CD4-positive, alpha-beta T cell treated with Interleukin-2 at 100 ng/mL for 4 hours (primary cell): ENCODE measurements at regions not wholly inside any gene's neighbourhood (a gene's known extent, or its start where the extent isn't known, plus 50 kb on each side); places are given as distances from the start of the nearest gene placed in this dataset.
A peak's percentile ranks its signal among the peaks of the same experiment; 100 is the strongest.
"Not testable (repeated sequence)": the region's sequence is repeated elsewhere in the genome, so short reads cannot be mapped to it uniquely, and the experiment has no call there.

Experiments used
- DNase-seq: peaks from one replicate; pipeline ENCODE4 v3.0.0-alpha.2; 2020; ENCODE audit warnings: low spot score

DNA sequence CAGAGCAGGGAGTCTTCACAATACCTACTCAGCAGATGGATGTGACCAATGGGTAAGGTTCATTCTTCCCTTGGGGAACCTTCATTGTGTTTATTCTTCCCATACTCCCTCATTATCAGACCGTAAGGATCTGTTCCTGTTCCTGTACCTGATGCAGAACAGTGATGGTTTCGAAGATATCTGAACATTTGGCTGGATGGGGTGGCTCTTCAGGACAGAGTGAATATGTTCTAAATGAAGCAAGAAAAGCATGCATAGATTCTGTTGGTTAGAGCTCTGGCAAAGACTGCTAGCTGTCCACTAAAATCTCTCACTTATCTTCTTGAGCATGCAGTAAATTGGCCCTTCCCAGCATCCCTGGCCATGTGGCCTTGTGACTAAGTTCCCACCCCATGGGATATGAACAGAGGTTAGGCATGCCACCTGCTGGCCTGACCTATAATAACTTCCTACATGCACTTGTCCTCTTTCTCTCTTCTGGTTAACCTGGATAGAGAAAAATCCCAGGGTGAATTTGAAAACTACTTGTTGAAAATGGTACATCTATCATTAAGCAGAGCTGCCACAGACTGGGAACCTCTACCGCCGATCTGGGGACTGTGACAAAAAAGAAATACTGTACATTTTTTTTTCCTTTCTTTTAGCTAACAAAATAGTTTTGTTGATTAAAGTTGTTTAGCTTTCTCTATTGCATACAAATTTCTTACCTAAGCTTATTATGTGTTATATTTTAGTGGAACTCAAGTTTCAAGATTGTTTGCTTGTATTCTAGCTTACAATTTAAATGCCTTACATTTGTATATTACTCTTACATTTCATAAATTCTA is 60.0 kb upstream of the BANK1 start:
- peak; percentile 52 for DNase-seq

DNA sequence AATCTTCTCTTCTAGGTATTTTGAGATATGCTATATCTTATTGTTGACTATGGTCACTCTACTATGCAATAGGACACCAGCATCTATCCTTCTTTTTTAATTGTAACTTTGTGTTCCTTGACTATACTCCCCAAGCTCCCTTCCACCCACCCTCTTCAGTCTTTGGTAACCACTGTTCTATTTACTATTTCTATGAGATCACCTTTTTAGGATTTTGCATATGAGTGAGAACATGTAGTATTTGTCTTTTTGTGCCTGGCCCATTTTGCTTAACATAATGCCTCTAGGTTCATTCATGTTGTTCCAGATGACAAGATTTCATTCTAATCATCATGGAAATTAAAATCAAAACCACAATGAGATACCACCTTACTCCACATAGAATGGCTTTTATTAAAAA is 63.3 kb upstream of the BANK1 start:
- DNase-seq: no peak

DNA sequence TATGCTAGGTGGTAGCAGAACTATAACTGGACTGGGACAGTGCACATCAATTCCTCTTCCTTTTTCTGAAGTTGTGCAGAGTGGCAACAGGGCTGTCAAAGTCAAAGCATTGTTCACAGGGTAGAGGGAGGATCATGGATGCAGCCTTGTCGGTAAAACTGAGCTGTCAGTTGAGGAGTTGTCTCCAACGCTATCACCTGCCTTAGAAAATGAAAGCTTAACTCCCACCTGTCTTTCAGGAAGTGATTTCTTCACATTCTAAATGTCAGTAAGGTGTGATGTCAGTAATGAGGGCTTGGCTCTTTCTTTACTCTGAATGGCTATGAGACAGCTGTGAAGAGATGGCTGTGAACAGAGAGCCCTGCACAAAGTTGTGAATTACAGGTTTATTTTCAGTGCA is 66.4 kb upstream of the BANK1 start:
- no peak for DNase-seq

DNA sequence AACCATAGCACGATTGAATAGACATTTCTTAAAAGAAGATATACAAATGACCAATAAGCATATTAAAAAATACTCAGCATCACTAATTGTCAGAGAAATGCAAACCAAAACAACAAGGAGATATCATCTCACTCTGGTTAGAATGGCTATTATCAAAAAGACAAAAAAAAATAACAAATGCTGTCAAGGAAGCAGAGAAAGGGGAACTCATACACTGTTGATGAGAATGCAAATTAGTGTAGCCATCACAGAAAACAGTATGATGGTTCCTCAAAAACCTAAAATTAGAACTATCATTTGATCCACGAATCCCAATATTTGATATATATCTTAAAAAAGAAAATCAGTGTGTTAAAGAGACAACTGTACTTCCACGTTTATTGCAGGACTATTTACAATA is 71.7 kb upstream of the BANK1 start:
- no peak for DNase-seq

DNA sequence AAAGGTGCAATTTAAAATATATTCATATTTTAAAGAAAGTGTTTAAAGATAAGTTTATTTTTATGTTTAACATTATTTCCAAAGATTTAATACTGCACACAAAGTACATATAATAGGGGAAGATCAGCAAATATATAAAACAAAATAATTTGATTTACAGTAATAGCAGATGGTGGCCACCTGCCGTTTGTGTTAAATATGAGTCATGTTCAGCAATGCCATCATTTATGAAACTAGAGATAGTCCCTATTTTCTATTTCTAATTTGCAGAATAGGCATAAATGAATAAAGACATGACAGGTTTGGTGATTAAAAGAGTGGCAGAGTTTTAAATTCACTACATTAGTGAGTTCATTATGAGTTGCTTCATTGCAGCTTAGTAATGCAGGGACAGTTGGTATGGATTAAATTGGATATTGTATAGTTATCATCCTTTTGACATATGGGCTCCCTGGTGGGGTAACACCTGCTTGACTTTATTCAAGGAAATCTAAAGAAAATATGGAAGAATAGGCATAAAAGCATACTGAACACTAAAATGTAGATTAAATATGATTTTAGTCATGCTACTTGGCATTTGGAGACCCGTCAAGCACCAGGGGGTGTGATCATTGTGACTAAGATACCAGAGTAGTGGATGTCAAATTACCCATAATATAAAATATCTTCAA is 78.8 kb upstream of the BANK1 start:
- DNase-seq: no peak

DNA sequence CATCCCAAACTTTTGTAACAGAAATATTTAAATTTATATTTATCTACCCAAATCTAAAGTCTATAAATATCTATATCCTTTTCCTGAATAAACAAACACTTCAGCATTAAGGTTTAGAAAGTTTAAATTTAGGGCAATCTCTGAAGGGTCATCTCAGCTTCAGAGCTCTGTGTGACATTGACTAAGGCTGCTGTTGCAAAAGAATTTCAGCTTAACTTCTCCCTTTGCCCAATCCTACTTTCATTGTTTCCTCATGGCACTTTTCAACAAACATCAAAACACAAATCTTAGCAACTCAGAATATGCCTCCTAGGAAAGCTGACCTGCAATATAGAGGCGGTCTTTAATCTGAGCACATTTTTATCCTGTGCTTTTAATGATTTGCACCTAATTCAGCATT is 79.7 kb upstream of the BANK1 start:
- DNase-seq: no peak

DNA sequence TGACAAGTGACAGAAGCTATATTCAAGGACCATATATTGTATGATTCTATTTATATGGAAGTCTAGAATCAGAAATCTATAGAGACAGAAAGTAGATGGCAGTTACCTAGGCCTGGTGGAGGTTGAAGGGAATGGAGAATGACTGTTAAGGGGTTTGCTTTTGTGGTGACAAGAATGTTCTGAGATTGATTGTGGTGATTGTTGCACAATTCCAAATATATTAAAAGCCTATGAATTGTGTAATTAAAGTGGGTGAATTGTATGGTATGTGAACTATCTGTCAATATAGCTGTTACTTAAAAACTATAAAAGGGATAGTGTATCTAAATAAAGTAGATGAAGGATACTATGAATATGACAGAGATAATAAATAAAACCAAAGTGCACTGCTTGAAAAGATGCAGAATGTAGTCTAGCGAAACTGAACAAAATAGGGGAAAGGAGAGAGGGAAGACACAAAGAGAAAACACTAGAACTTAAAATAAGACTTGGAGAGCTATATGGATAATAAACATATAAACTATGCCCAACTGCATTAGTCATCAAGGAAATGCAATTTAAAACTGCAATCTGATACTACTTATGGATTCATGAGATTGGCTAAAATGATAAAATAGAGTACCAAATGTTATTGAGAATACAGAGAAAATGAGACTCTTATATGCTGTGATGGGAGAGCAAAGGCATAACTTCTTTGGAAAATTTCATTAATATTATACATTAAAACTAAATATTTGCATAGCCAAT is 82.1 kb upstream of the BANK1 start:
- DNase-seq: no peak

DNA sequence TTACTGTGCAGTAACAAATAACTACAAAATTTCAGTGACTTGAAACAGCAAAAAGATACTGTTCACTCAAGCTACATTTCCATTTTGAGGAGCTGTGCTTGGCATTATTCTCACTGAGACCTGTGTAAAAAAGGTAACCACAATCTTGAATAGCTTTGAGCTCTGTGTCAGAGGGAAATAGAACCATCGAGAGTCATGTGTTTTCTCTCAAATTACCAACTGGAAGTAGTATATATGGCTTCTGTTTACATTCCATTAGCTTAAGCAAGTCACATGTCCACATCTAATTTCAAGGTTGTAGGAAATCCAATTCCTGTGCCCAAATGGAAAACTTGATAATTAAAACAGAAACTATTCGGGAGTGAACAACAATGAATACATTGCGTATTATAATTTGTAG is 82.9 kb upstream of the BANK1 start:
- DNase-seq: no peak

DNA sequence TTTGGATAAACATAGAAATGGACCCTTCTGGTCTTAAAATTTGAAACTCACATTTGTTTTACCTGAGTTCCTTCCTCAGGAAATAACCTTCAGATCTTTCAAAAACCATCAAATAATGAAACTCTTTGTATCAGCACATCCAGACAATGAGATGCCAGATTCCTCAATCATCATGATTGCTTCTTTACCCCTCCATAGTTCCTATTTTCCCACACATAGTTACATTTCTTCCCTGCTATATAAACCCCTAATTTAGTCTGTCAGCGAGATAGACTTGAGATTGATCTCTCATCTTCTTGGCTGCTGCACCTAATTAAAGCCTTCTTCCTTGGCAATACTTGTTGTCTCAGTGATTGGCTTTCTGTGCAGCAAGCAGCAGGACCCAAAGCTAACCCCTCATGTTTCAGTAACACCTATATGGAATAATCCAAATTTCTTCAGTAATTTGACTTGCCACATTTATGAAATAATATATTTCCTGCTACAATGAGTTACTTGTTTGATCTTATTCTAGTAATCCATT is 83.9 kb upstream of the BANK1 start:
- DNase-seq: no peak

DNA sequence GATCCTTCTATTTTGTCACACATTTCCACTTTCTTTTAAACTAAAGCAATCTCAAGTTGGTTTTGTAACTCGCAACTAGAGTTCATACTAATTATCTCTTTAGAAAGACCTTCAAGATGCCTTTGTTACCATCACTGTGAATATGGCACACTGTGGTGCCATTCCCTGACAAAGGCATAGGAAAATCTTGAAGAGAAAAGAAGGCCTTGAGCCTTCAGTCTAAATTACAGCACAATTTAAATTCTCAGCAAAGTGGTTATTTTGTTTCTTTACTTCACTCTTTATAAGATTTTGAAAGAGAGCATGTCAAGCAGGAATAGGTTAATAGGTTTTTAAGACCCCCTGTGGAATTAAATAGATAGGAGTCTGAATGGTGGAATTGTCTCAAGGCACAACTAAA is 89.0 kb upstream of the BANK1 start:
- DNase-seq: no peak

DNA sequence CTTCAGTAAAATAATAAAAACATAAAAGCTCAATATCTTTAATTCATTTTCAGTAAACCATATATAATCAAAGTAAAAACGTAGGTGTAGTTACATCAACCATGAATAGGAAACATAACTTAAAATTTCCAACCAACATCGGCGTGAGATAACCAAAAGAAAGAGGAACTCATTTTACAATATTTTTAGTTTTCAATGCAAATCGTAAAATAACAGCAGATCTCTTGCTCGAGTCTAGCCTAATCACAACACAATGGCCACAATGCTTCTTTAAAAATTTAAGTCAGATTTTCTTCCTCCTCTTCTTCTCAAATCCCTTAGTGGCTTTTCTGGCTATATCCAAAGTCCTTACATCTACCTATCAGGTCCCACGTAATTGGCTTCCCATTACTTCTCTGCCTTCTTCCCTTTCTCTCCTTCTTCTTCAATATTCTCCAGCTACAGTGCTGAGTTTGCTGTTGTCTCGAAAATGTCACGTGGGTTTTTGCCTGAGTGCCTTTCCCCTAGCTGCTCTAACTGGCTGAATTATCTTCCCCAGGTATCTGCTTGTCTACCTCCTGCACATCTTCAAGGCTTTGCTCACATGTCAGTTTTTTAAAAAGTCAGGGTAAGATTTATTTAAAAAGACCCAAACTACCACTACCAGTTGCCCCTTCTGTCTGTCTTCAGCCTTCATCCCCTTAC is 90.9 kb upstream of the BANK1 start:
- no peak for DNase-seq

DNA sequence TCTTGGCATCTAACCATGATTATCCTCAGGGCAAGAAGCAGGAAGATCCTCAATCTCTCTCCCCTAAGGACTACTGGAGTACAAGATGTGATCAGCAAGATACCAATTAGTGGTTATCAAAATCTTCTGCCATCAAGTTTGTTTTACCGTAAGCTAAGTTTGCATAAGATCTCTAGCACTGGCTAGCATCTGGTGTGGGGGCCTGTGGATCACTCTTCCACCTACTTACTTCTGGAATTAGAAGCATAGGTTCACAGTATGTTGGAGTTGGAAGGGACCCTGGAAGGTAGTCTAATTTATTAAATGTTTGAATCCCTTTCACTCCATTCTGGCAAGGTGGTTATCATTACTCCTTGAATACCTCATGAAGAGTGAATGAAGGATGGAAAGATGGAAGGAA is 93.3 kb upstream of the BANK1 start:
- no peak for DNase-seq

DNA sequence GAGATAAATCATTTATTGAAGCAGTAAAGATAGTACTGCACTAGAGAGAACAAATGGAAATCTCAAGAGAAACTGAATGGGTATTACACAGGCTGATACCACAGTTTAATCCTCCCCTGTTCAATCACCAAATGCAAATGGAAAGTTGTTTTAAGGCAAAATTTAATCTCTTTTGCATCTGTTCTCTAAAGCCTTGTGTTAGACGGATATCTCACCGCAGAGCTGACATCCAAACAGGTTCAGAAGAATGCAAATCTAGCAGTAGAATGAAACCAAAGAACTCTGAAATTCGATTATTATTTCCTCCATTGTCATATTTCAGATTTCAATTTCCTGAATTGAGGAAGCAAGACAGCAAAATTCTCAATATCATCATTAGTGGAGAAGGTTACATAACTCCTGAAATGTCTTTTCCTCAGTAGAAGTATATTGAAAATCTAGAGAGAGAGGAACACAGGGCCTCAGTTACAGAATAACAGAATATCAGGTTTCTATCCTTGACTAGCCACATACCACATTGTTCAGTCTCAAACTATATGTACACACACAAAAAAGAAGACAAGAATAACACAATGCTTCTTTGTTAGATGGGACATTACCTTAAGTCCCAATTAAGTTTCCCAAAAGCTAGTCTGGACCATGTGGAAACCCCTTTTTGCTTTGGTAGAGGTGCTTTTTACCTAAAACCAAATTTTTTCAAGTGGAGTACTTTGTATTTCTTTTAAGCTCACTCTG is 94.1 kb upstream of the BANK1 start:
- no peak for DNase-seq

DNA sequence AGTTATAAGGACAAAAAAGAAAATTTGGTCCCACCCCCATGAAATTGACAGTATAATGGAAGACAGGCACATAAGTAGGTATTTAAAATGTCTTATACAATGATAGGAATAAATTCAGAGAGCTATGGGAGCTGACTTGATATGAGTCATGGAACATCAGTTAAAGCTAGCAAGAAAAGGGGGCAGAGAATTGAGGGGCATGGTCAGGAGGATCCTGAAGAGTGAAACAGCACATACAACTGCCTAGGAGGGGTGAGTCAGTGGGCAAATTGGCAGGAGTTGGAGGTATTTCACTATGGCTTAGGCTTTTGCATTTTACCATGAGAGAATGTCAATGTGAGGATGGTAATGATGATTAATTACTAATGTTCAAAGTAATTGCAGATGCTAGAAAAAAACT is 95.4 kb upstream of the BANK1 start:
- DNase-seq: no peak

DNA sequence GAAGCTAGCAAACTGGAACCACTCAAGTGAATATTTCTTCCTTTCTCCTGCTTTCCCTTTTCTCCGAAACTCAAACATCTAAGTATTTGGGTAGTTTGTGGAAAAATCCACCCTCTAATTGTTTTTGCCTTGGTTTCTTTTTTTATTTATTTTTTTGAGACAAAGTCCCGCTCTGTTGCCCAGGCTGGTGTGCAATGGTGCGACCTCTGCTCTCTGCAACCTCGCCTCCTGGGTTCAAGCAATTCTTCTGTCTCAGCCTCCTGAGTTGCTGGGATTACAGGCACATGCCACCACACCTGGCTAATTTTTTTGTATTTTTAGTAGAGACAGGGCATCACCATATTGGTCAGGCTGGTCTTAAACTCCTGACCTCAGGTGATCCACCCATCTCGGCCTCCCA is 96.1 kb upstream of the BANK1 start:
- not testable (repeated sequence) for DNase-seq

DNA sequence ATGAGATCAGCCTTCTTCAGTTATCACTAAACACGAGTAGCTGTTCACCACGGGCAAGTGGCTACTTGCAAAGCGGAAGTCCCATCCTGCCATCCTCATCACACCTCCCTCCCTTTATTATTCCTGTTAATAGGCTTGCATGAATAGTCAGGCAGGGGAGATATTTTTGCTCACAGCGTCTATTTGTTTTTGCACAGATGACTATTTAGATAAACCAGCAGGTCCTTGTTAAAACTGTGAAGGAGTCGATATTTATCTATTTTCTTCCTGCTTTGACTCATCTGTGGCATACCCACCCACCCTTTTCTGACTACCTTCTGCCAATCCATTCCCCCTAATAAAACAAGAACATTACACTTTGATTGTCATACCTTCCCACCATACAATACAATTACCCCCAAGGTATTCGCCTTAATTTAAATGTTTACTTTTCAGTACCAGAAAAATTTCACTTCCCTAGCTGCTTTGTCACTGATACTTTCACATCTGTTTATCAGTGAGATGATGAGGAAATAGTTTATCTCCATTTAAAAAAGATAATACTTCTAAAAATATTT is 96.6 kb upstream of the BANK1 start:
- no peak for DNase-seq

DNA sequence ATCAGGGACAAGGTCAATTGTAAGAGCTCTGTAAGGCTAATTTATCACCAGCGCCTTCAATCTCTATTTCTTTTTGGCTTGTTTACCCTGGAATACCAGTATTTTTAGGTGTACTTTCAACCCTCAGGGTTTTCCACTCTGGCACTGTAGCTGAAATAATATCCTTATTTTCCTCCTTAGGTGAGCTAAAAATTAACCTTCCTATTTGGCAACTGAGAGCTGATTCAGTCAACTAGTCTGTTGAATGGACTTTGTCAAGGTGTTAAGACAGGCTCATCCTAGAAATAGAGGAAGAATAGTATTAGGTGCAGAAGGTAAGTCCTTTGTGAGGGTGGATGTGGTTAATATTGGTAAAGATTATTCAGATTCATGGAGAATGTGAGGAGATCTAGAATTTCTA is 101.3 kb upstream of the BANK1 start:
- DNase-seq: no peak

DNA sequence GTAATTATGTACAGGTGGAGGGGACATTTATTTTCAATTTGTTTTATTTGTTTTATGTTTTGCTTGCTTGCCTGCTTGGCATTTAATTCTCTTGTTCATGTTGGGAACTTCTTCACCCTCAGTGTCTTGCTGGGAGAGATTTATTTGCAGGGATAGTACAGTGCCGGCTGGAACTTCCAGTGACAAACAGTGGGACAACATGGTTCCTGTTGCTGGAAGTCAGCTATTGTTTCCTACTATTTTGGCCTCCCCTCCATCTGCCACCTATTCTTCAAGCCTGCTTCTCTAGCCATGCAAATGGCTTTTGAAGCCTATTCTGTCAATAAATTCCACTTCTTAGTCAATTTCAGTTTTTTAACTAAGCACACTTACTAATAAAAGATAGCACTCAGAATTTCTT is 105.4 kb upstream of the BANK1 start:
- no peak for DNase-seq

DNA sequence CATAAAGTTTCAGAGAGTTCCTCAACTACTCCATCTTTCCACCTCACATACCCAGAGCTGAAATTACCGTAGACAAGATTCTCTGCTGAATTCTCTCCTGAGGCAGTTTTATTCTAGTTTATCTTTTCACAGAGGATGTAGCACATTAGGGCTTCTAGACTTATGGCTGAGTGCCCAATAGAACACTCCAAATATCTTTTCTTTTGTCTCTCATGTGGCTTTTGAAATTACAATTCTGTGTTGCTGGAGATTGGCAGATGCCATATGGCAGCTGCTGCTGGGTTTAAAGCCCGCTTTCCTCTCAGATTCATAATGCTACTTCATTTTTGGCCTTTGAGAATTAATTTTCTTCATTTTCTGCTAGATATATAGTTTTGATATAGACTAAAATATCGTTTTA is 107.6 kb upstream of the BANK1 start:
- DNase-seq: no peak

DNA sequence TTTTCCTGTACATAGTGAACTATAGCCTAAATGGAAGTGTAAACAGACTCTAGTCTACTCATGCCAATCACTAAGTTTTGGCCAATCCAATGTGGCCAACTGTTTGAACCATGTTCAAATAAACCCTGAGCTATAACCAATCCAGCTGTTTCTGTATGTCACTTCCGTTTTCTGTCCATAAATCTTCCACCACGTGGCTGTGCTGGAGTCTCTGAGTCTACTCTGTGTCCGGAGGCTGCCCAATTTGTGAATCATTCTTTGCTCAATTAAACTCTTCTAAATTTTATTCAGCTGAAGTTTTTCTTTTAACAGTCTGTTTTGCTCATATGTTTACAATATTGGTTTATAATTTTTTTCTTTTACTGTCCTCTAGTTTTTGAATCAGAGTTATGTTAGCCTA is 112.3 kb upstream of the BANK1 start:
- no peak for DNase-seq

DNA sequence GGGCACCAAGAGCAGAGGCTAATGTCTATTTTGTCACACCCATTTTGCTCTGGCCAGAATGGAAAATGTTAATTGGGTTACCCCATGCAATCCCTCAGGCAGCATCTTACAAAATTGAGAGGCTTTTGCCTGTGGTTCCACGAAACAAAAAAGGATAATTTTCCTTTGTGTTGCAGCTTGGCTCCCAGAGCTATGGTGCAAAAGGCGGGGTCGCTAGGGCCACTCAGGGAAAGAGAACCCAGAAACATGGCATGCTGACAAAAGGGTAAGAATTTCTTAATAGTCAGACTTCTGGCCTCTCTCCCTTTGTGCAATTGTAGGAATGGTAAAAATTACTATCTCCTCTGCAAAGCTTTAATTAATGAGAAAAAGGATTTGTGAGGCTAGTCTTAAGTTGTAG is 119.6 kb upstream of the BANK1 start:
- DNase-seq: no peak
